GM13976 (cell line): ENCODE measurements at regions not wholly inside any gene's neighbourhood (a gene's known extent, or its start where the extent isn't known, plus 50 kb on each side); places are given as distances from the start of the nearest gene placed in this dataset.

Source experiments
- DNase-seq: peaks from one replicate; pipeline ENCODE4 v3.0.0; 2012; ENCODE audit warnings: low spot score
- in situ Hi-C: fragments of 300-500 bp; cut with MboI; formaldehyde crosslinking; loops from one replicate; pipeline ENCODE4 v1.12.0; 2022; ENCODE audit warnings: low sequenced_read_pairs, mixed read lengths, inconsistent platforms; ENCODE audit not compliant: unreplicated experiment
- TF ChIP-seq, protein P1 (sequence below): IDR thresholded peaks from 2 replicates; pipeline ENCODE4 v1.5.1; 2012; ENCODE audit warnings: borderline replicate concordance, mild to moderate bottlenecking; ENCODE audit not compliant: insufficient read depth; ENCODE audit errors: extremely low read depth, missing control alignments, control extremely low read depth

DNA sequence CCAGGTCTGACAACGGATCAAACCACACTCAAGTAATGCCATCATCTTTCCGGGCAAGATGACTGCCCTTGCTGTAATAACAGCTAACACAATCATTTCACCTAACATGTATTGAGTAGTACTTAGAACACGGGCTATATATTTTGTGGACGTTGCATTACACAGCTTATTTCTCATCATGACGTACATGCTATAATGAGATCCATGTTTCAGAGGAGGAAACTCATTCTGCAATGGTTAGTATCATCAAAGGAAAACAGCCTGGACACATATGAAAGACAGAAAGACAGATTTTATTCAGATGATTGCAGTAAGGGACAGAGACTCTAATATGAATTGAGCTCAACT lies 446.7 kb downstream of the HS3ST3B1 start:
- TF ChIP-seq, protein P1, sequence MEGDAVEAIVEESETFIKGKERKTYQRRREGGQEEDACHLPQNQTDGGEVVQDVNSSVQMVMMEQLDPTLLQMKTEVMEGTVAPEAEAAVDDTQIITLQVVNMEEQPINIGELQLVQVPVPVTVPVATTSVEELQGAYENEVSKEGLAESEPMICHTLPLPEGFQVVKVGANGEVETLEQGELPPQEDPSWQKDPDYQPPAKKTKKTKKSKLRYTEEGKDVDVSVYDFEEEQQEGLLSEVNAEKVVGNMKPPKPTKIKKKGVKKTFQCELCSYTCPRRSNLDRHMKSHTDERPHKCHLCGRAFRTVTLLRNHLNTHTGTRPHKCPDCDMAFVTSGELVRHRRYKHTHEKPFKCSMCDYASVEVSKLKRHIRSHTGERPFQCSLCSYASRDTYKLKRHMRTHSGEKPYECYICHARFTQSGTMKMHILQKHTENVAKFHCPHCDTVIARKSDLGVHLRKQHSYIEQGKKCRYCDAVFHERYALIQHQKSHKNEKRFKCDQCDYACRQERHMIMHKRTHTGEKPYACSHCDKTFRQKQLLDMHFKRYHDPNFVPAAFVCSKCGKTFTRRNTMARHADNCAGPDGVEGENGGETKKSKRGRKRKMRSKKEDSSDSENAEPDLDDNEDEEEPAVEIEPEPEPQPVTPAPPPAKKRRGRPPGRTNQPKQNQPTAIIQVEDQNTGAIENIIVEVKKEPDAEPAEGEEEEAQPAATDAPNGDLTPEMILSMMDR, result no peak
- in situ Hi-C loops, result no loop called here
- no peak for DNase-seq

DNA sequence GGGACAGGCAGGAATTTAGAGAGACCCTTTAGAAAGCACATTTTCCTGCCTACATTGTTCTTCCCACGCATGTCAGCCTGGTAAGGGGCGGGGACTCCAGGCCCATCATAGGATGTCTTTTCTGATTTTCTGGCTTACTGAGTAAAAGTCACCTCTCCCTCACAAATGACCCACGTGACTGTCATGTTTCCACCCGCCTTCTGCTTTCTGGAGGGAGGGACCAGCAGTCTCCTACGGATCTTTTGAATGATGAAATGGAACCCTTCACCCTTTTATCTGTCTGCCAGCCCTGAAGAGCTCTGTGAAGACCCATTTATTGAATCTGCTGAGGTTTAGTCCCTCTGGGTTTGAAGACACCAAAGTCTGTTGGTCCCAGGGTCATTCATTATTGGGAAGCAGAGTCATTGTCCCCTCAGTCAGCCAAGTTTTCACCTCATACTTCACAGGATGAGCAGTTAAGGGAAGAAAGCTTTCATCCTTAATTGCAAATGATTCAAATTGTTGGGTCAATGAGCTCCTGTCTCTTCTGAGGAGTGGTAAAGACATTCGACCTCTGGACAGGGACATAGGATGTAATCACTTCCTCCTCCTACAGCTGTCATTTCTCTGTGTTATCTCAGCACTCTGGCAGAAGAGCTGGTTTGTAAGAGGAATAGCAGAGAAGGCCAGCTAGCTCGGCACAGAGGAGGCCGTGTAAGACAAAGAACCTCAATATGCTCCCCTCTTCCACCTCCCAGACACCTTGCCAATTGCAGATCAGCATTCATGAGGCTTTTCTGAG lies 446.1 kb downstream of the HS3ST3B1 start:
- in situ Hi-C loops, result no loop called here

GRCh38 chr17:14745541-14745940 lies 444.7 kb downstream of the HS3ST3B1 start:
- in situ Hi-C loops, result no loop called here
- DNase-seq, result no peak
- TF ChIP-seq, protein P1, result no peak

More for the DNA sequence above, 446.1 kb downstream of the HS3ST3B1 start:
- TF ChIP-seq, protein P1, result no peak
- no peak for DNase-seq

- TF ChIP-seq, protein P1, result no peak
- peak; percentile 35 for DNase-seq
- in situ Hi-C loops, result no loop called here
Observed at GRCh38 chr17:14744761-14745473, 444.0 kb downstream of the HS3ST3B1 start.

DNA sequence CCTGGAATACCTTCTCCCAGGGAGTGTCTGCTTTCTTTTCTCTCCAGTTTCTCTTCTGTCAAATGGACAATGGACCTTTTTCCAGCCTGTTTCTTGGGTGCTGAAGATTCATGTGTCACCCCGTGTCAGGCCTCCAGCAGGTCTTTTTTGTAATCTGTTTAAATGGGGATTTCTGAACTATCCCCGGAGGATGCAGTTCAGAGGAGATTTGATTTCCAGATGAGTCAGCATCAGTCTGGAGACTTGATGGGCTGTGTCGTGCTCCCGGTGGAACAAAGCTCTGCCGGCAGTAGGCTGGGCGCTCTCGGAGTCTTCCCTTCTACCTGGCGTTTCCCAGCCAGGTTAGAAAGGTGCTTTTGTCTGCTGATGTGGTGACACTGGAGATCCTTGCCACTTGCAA lies 440.6 kb downstream of the HS3ST3B1 start:
- TF ChIP-seq, protein P1, result no peak
- in situ Hi-C loops, result no loop called here
- no peak for DNase-seq

GRCh38 chr17:14739656-14740431 lies 439.0 kb downstream of the HS3ST3B1 start:
- no peak for DNase-seq
- in situ Hi-C loops, result no loop called here

More at GRCh38 chr17:14739656-14740431, 439.0 kb downstream of the HS3ST3B1 start:
- TF ChIP-seq, protein P1, result no peak
